Ovary (tissue), 3 donors: ENCODE measurements at regions not wholly inside any gene's neighbourhood (a gene's known extent, or its start where the extent isn't known, plus 50 kb on each side); places are given as distances from the start of the nearest gene placed in this dataset.

Experiments
- POLR2A ChIP-seq: fragments of 450-650 bp; IDR thresholded peaks from one replicate; pipeline ENCODE4 v1.6.1; 2017; ENCODE audit warnings: antibody characterized with exemption, mild to moderate bottlenecking, moderate library complexity
- TF ChIP-seq, protein P1 (sequence below), 3 donors: fragments of 450-650 bp in 2 of 3; fragments of 200-600 bp in 1 of 3; IDR thresholded peaks; one replicate each; pipeline versions ENCODE4 v1.5.1 to v1.8.0; 2016 to 2022; ENCODE audit warnings: antibody characterized with exemption in 3 of 3, mild to moderate bottlenecking in 1 of 3
- donor health status: DM: no; HTN: no; CAD: no.

DNA sequence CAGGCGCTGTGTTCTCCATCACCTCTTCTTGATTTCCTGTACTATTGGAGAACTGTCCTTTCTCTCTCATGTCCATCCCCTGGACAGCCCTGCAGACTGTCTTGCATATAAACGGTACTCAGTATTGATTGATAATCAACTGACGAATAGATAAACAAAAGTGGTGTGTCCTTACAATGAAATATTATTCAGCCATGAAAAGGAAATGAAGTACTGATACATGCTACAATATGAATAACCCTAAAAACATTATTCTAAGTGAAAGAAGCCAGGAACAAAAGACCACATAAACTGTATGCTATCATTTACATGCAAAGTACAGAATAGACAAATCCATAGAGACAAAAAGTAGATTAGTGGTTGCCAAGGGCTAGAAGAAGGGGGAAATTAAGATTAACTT, 77.6 kb downstream of the SDC1 start:
- TF ChIP-seq, protein P1, sequence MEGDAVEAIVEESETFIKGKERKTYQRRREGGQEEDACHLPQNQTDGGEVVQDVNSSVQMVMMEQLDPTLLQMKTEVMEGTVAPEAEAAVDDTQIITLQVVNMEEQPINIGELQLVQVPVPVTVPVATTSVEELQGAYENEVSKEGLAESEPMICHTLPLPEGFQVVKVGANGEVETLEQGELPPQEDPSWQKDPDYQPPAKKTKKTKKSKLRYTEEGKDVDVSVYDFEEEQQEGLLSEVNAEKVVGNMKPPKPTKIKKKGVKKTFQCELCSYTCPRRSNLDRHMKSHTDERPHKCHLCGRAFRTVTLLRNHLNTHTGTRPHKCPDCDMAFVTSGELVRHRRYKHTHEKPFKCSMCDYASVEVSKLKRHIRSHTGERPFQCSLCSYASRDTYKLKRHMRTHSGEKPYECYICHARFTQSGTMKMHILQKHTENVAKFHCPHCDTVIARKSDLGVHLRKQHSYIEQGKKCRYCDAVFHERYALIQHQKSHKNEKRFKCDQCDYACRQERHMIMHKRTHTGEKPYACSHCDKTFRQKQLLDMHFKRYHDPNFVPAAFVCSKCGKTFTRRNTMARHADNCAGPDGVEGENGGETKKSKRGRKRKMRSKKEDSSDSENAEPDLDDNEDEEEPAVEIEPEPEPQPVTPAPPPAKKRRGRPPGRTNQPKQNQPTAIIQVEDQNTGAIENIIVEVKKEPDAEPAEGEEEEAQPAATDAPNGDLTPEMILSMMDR (IDR thresholded peaks at IDR 0.05) = no peak
- TF ChIP-seq POLR2A = no peak
